ENCODE measurements at regions not wholly inside any gene's neighbourhood (a gene's known extent, or its start where the extent isn't known, plus 50 kb on each side); places are given as distances from the start of the nearest gene placed in this dataset.

- no peak for DNase-seq
Measured at GRCh38 chr13:40490086-40490758, 176.2 kb downstream of the FOXO1 start.

GRCh38 chr13:40492511-40492910 is 173.9 kb downstream of the FOXO1 start:
- DNase-seq, result no peak

- no peak for DNase-seq
Measured at GRCh38 chr13:40494513-40494912, 171.9 kb downstream of the FOXO1 start.

GRCh38 chr13:40494946-40495620 is 171.4 kb downstream of the FOXO1 start:
- no peak for DNase-seq

GRCh38 chr13:40495621-40496001 is 170.8 kb downstream of the FOXO1 start:
- DNase-seq, result no peak

GRCh38 chr13:40496035-40496810 is 170.2 kb downstream of the FOXO1 start:
- no peak for DNase-seq

GRCh38 chr13:40498461-40498860 is 168.0 kb downstream of the FOXO1 start:
- DNase-seq, result no peak

GRCh38 chr13:40502236-40502635 is 164.2 kb downstream of the FOXO1 start:
- no peak for DNase-seq

- no peak for DNase-seq
Measured at GRCh38 chr13:40503011-40503410, 163.4 kb downstream of the FOXO1 start.

- no peak for DNase-seq
Measured at GRCh38 chr13:40503966-40504591, 162.4 kb downstream of the FOXO1 start.

- DNase-seq, result no peak
Measured at GRCh38 chr13:40504641-40505040, 161.8 kb downstream of the FOXO1 start.

GRCh38 chr13:40505196-40505595 is 161.2 kb downstream of the FOXO1 start:
- DNase-seq, result no peak
